ENCODE measurements at regions not wholly inside any gene's neighbourhood (a gene's known extent, or its start where the extent isn't known, plus 50 kb on each side); places are given as distances from the start of the nearest gene placed in this dataset.

GRCh38 chr20:41861772-41862422 is 243.7 kb upstream of the CHD6 start:
- ChIA-PET CTCF (no interaction called here), POLR2A (no interaction called here)
- TF ChIP-seq L3MBTL2 (conservative IDR thresholded peaks at IDR 0.05) (no peak), ZNF384 (IDR thresholded peaks at IDR 0.05) (no peak), FOXM1 (IDR thresholded peaks at IDR 0.05; ENCODE audit: borderline replicate concordance) (no peak), CTBP1 (IDR thresholded peaks at IDR 0.05; ENCODE audit: borderline replicate concordance) (no peak), ARNT (IDR thresholded peaks at IDR 0.05) (no peak), SUZ12 (IDR thresholded peaks at IDR 0.05) (no peak), TARDBP (IDR thresholded peaks at IDR 0.05) (no peak), BHLHE40 (IDR thresholded peaks at IDR 0.05; ENCODE audit: borderline replicate concordance) (no peak), NFRKB (IDR thresholded peaks at IDR 0.05) (no peak), SP1 (IDR thresholded peaks at IDR 0.05) (no peak), HDGF (IDR thresholded peaks at IDR 0.05; ENCODE audit: borderline replicate concordance) (no peak), FOXK2 (IDR thresholded peaks at IDR 0.05) (no peak), FOXA1 (IDR thresholded peaks at IDR 0.05) (no peak), LEF1 (IDR thresholded peaks at IDR 0.05; ENCODE audit: borderline replicate concordance) (no peak), PKNOX1 (IDR thresholded peaks at IDR 0.05) (no peak)
- DNase-seq (ENCODE audit: extremely low spot score) = no peak

- ChIA-PET CTCF (no interaction called here), POLR2A (no interaction called here)
- no peak for TF ChIP-seq FOXM1 (IDR thresholded peaks at IDR 0.05; ENCODE audit: borderline replicate concordance)
- no peak for TF ChIP-seq SP1 (IDR thresholded peaks at IDR 0.05)
- TF ChIP-seq PKNOX1 (IDR thresholded peaks at IDR 0.05) = no peak
- TF ChIP-seq ARNT (IDR thresholded peaks at IDR 0.05) = no peak
- no peak for TF ChIP-seq SUZ12 (IDR thresholded peaks at IDR 0.05)
- TF ChIP-seq ZNF384 (IDR thresholded peaks at IDR 0.05) = no peak
- TF ChIP-seq CTBP1 (IDR thresholded peaks at IDR 0.05; ENCODE audit: borderline replicate concordance) = no peak
- no peak for TF ChIP-seq BHLHE40 (IDR thresholded peaks at IDR 0.05; ENCODE audit: borderline replicate concordance)
- TF ChIP-seq L3MBTL2 (conservative IDR thresholded peaks at IDR 0.05) = no peak
- TF ChIP-seq LEF1 (IDR thresholded peaks at IDR 0.05; ENCODE audit: borderline replicate concordance) = no peak
- no peak for TF ChIP-seq TARDBP (IDR thresholded peaks at IDR 0.05)
- TF ChIP-seq FOXA1 (IDR thresholded peaks at IDR 0.05) = no peak
- TF ChIP-seq NFRKB (IDR thresholded peaks at IDR 0.05) = no peak
- no peak for TF ChIP-seq FOXK2 (IDR thresholded peaks at IDR 0.05)
- no peak for TF ChIP-seq HDGF (IDR thresholded peaks at IDR 0.05; ENCODE audit: borderline replicate concordance)
- TF ChIP-seq ELF4 (IDR thresholded peaks at IDR 0.05) = no peak
- DNase-seq (ENCODE audit: extremely low spot score) = no peak
Measured at GRCh38 chr20:41854765-41855164, 236.6 kb upstream of the CHD6 start.

GRCh38 chr20:41853806-41854205 is 235.6 kb upstream of the CHD6 start:
- CTCF ChIA-PET = interaction anchor here (0.7 kb wide), 1 partner anchor 12 kb away, joined by 3 read pairs; no protein-coding TSS in a partner anchor

GRCh38 chr20:41848180-41848579 is 230.0 kb upstream of the CHD6 start:
- DNase-seq (ENCODE audit: extremely low spot score) = no peak
- no peak for TF ChIP-seq BHLHE40 (IDR thresholded peaks at IDR 0.05; ENCODE audit: borderline replicate concordance)
- no peak for TF ChIP-seq L3MBTL2 (conservative IDR thresholded peaks at IDR 0.05)
- TF ChIP-seq PKNOX1 (IDR thresholded peaks at IDR 0.05) = no peak
- ChIA-PET CTCF (interaction anchor here (0.7 kb wide), 1 partner anchor 987 kb away, joined by 9 read pairs; no protein-coding TSS in a partner anchor), POLR2A (no interaction called here)

More at GRCh38 chr20:41853806-41854205, 235.6 kb upstream of the CHD6 start:
- no peak for DNase-seq (ENCODE audit: extremely low spot score)
- no peak for TF ChIP-seq LEF1 (IDR thresholded peaks at IDR 0.05; ENCODE audit: borderline replicate concordance)
- TF ChIP-seq FOXM1 (IDR thresholded peaks at IDR 0.05; ENCODE audit: borderline replicate concordance) = no peak
- no peak for TF ChIP-seq BHLHE40 (IDR thresholded peaks at IDR 0.05; ENCODE audit: borderline replicate concordance)
- no peak for TF ChIP-seq NFRKB (IDR thresholded peaks at IDR 0.05)
- TF ChIP-seq HDGF (IDR thresholded peaks at IDR 0.05; ENCODE audit: borderline replicate concordance) = no peak
- TF ChIP-seq ARNT (IDR thresholded peaks at IDR 0.05) = no peak
- no peak for TF ChIP-seq TARDBP (IDR thresholded peaks at IDR 0.05)
- no peak for TF ChIP-seq PKNOX1 (IDR thresholded peaks at IDR 0.05)
- POLR2A ChIA-PET = no interaction called here

- CTCF ChIA-PET = no interaction called here
- POLR2A ChIA-PET = no interaction called here
- no peak for DNase-seq (ENCODE audit: extremely low spot score)
- no peak for TF ChIP-seq LEF1 (IDR thresholded peaks at IDR 0.05; ENCODE audit: borderline replicate concordance)
- TF ChIP-seq FOXK2 (IDR thresholded peaks at IDR 0.05) = no peak
- no peak for TF ChIP-seq BHLHE40 (IDR thresholded peaks at IDR 0.05; ENCODE audit: borderline replicate concordance)
- TF ChIP-seq CTBP1 (IDR thresholded peaks at IDR 0.05; ENCODE audit: borderline replicate concordance) = no peak
- no peak for TF ChIP-seq ARNT (IDR thresholded peaks at IDR 0.05)
- no peak for TF ChIP-seq ZNF384 (IDR thresholded peaks at IDR 0.05)
- no peak for TF ChIP-seq PKNOX1 (IDR thresholded peaks at IDR 0.05)
- TF ChIP-seq L3MBTL2 (conservative IDR thresholded peaks at IDR 0.05) = no peak
- TF ChIP-seq FOXA1 (IDR thresholded peaks at IDR 0.05) = no peak
- no peak for TF ChIP-seq SUZ12 (IDR thresholded peaks at IDR 0.05)
- no peak for TF ChIP-seq HDGF (IDR thresholded peaks at IDR 0.05; ENCODE audit: borderline replicate concordance)
- no peak for TF ChIP-seq FOXM1 (IDR thresholded peaks at IDR 0.05; ENCODE audit: borderline replicate concordance)
- TF ChIP-seq SP1 (IDR thresholded peaks at IDR 0.05) = no peak
- TF ChIP-seq TARDBP (IDR thresholded peaks at IDR 0.05) = no peak
- no peak for TF ChIP-seq ELF4 (IDR thresholded peaks at IDR 0.05)
- TF ChIP-seq NFRKB (IDR thresholded peaks at IDR 0.05) = no peak
Measured at GRCh38 chr20:41837669-41838224, 219.6 kb upstream of the CHD6 start.
